Right renal pelvis (tissue), 4 donors: ENCODE measurements at regions not wholly inside any gene's neighbourhood (a gene's known extent, or its start where the extent isn't known, plus 50 kb on each side); places are given as distances from the start of the nearest gene placed in this dataset.
"Not testable (repeated sequence)": the region's sequence is repeated elsewhere in the genome, so short reads cannot be mapped to it uniquely, and the experiment has no call there.

ENCODE experiments used
- DNase-seq, 4 donors: peaks; one replicate each; pipeline ENCODE4 v3.0.0-alpha.2; 2013; ENCODE audit warnings: low read depth in 4 of 4, low spot score in 3 of 4, missing footprints in 1 of 4

GRCh38 chr2:75949385-75950030 lies 238.8 kb upstream of the GCFC2 start:
- no peak for DNase-seq

GRCh38 chr2:75936311-75936710 lies 225.6 kb upstream of the GCFC2 start:
- no peak for DNase-seq

- DNase-seq, result no peak
These were observed 222.3 kb upstream of the GCFC2 start for GRCh38 chr2:75932996-75933395.

- DNase-seq, result no peak
These were observed 217.4 kb upstream of the GCFC2 start for GRCh38 chr2:75928093-75928492.

- DNase-seq, result no peak
These were observed 214.8 kb upstream of the GCFC2 start for GRCh38 chr2:75925331-75926024.

- no peak for DNase-seq
These were observed 211.5 kb upstream of the GCFC2 start for GRCh38 chr2:75922191-75922590.

GRCh38 chr2:75920859-75921551 lies 210.3 kb upstream of the GCFC2 start:
- no peak for DNase-seq

- DNase-seq, result no peak
These were observed 205.3 kb upstream of the GCFC2 start for GRCh38 chr2:75915851-75916634.

- DNase-seq, result peak; percentile 4 to 12 (median 8)
These were observed 186.2 kb upstream of the GCFC2 start for GRCh38 chr2:75896779-75897366.

- no peak for DNase-seq
These were observed 183.5 kb upstream of the GCFC2 start for GRCh38 chr2:75894170-75894569.

- no peak for DNase-seq
These were observed 181.8 kb upstream of the GCFC2 start for GRCh38 chr2:75892490-75892889.

- no peak for DNase-seq
These were observed 171.8 kb upstream of the GCFC2 start for GRCh38 chr2:75882530-75882929.

- DNase-seq, result not testable (repeated sequence)
These were observed 164.9 kb upstream of the GCFC2 start for GRCh38 chr2:75875606-75876005.

GRCh38 chr2:75871762-75872614 lies 161.3 kb upstream of the GCFC2 start:
- DNase-seq, result not testable (repeated sequence)

GRCh38 chr2:75870651-75871137 lies 160.0 kb upstream of the GCFC2 start:
- DNase-seq, result no peak

GRCh38 chr2:75870133-75870532 lies 159.4 kb upstream of the GCFC2 start:
- DNase-seq, result no peak

- no peak for DNase-seq
These were observed 155.0 kb upstream of the GCFC2 start for GRCh38 chr2:75865702-75866101.

GRCh38 chr2:75865083-75865482 lies 154.4 kb upstream of the GCFC2 start:
- DNase-seq, result no peak

GRCh38 chr2:75862547-75862946 lies 151.8 kb upstream of the GCFC2 start:
- DNase-seq, result no peak

- no peak for DNase-seq
These were observed 142.7 kb upstream of the GCFC2 start for GRCh38 chr2:75853436-75853835.
